Activated T-helper 9 cell treated with anti-CD3 and anti-CD28 coated beads, Interleukin-2, amount 50 U/mL, for 16 hours (primary cell): ENCODE measurements at regions not wholly inside any gene's neighbourhood (a gene's known extent, or its start where the extent isn't known, plus 50 kb on each side); places are given as distances from the start of the nearest gene placed in this dataset.

Experiments used
- DNase-seq: peaks from one replicate; pipeline ENCODE4 v3.0.0-alpha.2; 2020; ENCODE audit warnings: low read depth

DNA sequence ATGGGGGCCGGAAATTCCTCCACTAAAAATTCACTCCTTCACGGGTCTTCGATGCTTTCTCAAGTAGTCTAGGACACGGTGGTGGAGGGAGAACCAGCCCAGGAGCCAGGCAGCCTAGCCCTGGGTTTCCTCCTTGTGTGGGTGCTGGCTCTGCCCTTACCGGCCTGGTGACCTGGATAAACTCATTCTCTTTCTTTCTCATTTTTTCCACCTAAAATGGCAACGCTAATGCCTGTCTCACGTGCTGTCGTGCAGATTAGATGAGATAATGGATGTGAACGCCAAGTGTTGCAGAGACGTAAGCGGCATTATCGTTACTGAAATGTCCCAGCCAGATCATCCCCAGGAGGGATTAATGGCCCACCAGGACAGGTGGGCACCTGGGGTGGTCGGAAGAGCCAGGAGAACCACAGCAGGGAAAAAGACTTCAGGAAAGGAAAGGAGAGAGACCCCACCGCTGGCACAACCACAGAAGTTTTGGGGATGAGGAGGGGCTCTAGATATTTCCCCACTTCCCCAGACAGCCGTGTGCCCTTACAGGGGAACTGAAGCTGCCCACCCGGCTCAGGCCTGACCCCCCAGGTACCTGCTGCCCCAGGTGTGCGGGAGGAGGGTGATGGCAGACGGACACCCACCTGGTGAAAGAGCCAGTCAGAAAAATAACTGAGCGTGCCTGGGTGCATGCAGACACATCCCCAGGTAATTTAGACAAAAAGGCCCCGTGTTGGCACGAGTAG is 100.8 kb upstream of the ASAP2 start:
- DNase-seq: no peak

DNA sequence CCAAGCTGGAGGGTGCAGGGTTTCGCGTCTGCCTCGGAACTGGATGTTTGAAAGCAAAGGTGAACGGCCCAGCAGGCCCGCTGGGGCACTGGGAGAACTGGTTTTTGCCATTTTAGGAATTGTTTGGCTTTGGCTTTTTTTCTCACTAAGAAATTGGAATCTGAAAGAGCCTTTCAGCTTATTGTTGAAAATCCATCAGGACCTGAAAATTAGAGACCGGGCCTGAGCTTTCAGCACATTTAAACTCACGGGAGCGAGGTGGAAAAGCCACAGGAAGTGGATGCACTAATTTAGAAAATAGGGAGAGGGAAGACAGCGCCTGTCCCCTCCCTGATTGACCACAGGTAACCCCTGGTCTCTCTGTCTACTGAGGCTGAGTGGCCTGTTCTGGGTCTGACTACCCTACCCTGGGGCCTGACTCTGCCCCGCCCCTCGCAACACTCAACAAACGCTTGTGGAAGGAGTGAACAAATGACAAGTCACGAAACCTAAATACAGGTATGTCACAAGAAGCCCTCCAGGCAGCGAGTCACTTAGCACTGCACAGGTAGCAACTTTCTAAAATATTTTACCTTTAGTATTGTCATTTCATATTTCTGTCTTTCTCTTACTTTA is 100.3 kb upstream of the MBOAT2 start:
- no peak for DNase-seq

DNA sequence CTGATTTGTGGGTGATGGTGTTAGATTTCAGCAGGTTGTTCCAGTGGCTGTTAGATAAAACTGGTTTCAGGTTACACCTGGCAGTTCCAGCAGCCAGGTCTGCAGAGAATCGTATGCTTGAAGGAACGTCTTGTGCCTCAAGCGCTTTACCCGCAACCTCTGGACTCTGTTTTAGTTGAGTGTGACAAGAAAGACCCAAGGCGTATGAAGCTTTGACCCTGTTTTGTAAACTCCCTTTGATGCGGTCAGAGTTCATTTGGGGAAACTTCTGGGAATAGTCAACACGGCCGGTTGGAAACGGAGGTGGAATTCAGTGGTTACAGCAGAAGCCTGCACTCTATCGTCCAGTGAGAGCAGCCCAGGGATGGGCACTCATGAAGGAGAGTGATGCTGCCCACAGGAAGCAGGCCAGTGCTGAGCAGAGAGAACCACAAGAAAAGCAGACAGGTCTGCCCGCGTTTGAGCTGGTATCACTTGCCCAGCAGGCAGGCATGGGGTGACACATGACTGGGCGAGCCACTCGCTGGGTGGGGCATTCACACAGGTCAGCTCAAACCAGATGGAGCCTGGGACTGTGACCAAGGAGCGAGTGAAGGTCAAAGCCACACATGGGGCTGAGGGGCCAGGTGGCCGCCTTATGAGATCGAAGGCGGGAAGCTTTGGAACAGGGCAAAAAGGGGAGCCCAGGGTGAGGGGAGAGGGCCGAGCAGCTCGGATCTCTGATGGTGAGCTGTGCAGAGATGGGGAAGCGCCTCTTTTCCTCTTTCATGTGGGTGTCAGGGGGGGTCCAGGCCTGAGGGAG is 99.6 kb upstream of the MBOAT2 start:
- DNase-seq: no peak

DNA sequence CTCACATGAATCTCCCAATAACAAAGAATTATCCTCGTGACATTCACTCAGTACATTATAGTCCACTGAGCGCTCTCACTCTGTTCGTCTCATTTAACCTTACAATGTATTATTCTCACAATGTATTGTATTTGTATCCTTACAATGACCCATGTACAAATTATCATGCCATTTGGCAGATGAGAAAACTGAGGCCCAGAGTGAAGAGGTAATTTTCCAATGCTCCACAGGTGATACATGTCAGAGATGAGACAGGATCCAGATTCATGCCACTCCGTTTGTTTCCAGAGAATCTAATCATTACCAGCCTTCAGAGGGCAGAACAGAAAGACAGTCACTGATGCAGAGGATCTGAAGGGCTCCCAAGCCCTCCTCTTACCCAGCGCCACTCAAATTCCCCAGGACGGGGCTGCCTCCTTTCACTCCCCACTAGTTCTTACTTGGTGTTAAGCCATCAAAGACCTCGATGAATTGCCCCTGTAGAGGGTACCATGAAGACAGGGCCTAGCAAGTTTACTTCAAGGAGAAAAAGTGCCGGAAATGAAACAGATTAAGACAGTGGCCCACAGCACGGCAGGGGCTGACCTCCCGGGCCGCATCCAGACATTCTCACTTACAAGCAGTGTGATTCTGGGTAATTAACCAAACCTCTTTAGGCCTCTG is 98.4 kb upstream of the MBOAT2 start:
- no peak for DNase-seq

DNA sequence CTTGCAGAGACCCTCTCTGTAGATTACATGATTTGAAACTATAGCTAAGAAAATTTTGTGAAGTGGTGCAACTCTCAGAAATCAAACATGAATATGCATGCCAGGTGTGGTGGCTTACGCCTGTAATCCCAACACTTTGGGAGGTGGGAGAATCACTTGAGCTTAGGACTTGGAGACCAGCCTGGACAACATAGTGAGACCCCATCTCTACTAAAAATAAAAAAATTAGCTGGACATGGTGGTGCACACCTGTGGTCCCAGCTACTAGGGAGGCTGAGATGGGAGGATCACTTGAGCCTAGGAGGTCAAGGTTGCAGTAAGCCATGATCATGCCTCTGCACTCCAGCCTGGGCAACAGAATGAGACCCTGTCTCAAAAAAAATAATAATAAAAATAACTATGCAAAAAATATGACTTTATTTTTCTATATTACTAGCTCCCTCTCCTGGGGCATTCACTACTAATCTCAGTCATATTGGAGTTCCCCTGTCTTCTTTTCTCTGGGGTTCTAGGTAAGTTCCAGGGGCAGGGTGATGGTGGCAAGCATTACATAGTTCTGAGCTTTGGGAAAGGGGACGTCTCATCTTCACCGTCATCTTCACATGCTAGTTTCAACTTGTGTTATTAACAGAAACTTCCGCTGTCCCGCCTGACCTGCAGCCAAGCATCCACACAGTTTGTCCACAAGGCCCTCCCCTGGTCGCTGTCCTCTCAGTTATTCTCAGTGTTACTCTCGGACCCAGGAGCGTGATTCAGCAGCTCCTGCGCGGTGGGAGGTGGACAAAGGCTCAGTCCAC is 96.8 kb upstream of the MBOAT2 start:
- DNase-seq: no peak

DNA sequence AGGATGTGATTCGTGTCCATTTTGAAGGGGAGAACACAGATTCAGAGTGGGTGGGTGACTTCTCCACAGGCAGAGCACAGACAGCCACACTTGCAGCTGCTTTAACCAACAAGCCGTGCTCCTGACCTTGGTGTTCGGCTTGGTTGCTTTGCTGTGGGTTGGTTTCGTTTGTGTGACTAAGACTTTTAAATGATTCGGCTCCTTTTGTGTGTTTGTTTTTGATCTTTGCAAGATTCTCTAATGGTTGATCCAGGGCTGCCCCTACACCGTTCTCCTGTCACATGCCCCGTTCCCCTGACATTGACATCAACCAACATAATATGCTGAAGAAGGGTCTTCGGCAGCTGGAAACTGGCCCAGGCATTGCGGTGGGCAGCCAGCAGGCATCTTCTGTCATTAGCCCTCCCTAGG is 95.9 kb upstream of the MBOAT2 start:
- DNase-seq: no peak

DNA sequence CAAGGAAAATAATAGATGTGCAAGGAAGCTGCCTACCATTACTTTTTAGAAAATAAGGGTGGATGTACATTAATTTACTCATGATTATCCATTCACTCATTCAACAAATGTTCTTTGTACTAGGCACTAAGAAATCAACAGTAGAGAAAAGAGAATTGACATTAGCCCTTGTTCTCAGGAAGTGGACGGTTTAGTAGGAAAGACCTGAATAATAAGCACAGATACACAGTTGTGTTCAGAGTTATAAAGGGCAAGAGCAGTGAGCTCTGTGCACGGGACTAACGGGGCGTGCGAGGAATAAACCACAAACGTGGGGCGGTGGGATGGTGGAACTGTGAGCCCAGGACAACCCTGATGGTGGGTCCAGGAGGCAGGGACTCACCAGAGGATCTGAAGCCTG is 94.4 kb upstream of the MBOAT2 start:
- no peak for DNase-seq

DNA sequence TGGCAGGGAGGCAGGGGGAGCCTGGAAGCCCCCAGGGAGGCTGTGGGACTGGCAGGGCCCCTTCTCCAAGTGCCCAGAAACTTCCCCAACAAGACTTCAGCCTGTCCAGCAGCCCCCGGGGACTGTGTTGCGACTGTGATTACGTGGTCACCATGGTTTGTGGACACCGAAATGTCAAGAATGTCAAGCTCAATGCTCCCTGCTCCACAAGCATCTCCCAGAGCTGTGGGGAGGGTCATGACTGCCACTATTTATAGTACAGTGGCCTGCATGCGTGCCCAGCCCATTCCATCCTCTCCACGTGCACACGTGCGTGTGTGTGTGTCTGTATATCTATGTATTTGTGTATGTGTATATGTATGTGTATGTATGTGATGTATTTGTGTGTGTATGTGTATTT is 93.8 kb upstream of the MBOAT2 start:
- no peak for DNase-seq

DNA sequence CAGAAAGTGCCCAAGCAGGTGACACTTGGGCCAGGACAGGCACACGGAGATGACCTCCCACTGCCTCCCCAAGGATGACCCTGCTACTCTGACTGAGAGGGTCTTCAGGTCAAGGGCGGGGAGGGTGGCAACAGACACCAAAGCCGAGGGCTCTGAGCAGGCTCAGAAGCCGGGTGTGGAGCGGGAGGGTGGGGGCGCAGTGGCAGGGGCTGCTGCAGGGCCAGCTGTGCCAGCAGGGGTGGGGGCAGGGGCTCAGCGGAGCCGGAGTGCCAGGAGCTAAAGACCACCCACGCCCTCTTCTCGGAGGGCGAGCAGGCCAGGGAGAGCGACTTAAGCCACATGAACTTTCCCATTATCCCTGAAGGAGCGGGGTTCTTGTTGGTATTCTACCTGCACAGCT is 93.3 kb upstream of the MBOAT2 start:
- DNase-seq: no peak

DNA sequence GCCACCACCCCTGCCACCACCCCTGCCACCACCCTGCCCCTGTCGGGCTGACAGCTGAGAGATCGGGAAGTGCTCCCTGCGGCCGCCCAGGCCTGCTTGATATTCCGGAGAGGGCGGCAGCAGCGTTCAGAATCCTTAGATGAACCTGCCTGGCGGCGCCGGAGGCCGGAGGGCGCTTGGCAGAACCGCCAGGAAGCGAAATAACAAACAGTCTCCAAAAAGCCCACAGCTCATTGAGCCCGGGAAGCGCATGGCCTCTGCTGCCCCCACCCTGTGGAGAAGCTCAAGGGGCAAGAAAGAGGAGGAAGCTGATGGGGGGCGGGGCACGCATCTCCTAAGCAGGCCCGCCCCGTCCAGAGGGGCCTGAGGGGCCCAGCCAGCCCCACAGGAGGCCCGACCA is 92.2 kb upstream of the MBOAT2 start:
- DNase-seq: no peak

DNA sequence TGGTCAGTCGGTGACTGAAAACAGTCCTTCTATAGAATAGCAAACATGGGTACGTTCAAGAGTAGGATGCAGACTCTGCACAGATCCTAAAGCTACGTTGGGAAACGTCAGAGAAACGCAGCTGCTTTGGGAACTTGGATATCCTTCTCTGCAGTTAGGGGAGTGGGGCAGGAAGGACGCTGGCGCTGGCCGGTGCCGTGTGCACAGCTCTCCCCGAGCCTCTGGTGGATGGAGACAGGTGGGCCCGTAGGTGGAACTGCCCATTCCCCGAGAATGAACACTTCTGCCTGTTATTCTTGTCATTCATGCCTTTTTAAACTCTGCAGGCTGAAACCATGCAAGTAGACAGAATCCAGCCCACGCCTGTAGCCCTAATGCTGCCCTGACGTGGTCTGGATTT is 91.7 kb upstream of the MBOAT2 start:
- DNase-seq: no peak

DNA sequence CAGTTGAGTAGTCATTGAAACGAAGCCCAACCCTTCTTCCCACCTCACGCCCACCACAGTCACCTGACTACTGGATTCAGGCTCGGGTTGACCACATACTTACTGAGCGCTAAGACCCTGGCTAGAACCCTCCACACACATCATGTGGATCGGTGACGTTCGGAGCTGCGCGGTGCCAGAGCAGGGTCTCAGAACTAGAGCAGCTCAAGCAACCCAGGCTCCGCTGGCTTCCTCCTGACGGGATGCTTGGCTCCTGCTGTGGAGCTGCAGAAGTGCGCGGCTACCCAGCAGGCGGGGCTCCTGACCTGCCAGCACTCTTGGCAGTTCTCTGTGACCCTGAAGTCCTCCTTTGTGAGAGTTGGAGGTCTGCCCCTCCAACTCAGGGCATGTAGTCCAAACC is 90.6 kb upstream of the MBOAT2 start:
- DNase-seq: no peak

DNA sequence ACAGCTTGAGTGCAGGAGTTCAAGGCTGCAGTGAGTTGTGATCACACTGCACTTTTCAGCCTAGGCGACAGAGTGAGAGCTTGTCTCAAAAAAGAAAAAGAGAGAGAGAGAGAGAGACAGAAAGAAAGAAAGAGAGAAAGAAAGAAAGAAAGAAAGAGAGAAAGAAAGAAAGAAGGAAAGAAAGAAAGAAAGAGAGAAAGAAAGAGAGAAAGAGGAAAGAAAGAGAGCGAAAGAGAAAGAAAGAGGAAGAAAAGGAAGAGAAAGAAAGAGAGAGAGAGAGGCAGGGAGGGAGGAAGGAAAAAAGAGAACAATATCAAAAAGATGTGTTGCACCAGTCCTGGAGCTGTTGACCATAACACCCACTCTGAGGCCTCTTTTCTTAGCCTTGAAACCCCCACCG is 89.8 kb upstream of the MBOAT2 start:
- DNase-seq: no peak

DNA sequence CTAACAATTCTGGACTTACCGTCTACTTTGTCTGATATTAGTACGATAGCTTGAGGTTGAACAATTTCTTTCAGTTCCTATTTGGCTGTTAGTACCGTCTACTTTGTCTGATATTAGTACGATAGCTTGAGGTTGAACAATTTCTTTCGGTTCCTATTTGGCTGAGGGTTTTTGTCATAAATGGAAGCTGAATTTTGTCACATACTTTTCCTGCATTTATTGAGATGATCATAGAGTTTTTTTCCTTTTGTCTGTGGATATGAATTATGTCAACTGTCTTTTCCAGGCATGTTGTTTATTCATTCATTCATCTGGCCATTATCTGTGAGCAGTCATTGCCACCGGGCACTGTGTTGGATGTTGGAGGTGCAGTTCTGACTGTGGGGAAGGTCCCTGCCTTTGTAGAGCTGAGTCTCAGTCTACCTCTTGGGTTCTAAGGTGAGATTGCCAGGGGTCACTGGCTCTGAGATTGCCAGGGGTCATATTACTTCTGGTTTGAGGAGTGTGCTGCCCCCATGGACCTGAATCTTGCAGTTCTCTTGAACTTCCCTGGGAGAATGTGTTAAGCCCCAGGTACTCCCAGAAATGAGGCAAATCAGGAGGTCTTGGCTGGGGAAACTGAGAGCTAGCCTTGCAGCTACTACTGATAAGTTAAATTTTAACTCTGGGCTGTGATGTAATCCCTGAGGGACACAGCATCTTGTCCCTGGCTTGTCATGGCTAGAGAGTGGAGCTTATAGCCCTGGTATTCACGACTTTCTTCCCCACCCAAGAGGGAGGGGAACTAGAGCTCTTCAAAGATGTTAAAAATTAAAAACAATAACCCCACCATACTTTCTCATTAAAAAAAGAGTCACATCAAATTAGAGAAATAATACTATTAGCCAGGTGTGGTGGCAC is 89.1 kb upstream of the MBOAT2 start:
- DNase-seq: no peak

DNA sequence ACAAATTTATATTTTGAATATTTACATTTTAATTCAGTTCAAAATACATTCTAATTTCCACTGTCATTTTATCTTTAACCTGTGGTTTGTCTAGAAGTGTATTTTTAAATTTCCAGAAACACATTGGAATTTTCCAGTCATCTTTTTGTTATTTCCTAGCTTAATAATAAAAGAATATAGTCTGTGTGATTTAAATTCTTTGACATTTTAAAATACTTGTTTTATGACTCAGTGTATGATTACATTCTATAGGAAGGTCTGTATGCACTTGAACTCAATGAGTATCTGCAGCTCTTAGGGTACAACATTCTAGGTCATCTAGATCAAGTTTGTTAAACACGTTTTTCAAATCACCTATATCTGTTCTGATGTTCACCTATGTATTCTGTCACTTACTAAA is 88.3 kb upstream of the MBOAT2 start:
- DNase-seq: no peak

DNA sequence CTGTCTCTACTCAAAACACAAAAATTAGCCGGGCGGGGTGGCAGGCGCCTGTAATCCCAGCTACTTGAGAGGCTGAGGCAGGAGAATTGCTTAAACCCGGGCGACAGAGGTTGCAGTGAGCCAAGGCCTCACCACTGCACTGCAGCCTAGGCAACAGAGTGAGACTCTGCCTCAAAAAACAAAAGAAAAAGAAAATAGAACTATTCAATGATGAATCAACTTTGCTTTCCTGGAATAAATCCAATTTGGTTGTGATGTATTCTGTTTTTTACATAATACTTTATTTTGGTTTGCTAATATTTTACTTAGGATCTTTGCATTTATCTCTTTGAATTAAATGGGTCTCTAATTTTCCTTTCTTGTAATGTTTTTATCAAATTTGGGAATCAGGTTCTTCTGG is 86.3 kb upstream of the MBOAT2 start:
- no peak for DNase-seq

DNA sequence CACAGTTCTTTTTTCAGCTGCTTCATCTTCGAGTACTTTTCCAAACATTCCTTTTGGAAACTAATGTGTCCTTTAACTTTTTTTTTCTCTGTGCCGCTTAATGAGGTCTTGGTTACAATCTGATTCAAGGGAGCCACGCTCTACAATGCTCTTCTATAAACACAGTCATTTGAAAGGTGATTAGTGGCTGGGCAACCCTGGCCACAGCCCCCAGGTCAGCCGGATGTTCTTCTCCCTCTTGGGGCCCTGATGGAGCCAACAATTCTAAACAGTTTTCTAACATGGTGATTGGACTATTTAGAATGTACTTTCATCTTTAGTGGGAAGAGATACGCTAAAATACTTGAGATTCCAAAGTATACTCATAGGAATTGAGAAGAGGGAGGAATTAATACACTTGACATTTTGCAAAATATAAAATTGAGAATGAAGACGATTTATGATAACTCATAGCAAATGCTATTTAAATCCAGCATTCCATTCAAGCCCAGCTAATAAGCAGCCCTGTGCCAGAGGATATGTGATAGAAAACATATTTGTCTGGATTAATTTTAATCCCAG is 83.7 kb upstream of the MBOAT2 start:
- no peak for DNase-seq

DNA sequence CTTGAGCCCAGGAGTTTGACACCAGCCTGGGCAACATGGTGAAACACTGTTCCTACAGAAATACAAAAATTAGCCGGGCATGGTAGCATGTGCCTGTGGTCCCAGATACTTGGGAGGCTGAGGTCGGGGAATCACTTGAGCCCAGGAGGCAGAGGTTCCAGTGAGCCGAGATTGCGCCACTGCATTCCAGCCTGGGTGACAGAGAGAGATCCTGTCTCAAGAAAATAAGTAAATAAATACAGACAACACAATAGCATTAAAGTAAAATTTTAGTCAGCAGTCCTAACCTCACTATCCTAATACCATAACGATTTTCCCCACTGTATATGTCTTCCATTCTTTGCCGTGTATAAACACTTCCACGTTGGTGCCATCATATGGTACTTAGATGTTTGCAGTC is 83.0 kb upstream of the MBOAT2 start:
- no peak for DNase-seq

DNA sequence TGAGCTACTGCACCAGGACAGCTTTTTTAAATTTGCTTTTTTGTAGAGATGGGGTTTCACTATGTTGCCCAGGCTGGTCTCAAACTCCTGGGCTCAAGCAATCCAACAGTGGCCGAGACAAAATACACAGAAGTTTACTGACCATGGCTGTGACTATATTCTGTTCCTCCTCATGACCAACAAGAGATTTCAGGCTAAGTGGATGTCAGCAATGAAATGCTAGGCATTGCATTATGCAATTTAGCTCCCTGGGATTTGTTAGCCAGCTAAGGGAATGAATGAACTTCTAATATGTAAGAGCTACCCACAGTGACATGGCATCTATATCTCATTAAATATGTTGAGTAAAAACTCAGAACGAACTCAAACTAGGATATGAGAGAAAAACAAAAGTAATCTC is 81.9 kb upstream of the MBOAT2 start:
- no peak for DNase-seq

DNA sequence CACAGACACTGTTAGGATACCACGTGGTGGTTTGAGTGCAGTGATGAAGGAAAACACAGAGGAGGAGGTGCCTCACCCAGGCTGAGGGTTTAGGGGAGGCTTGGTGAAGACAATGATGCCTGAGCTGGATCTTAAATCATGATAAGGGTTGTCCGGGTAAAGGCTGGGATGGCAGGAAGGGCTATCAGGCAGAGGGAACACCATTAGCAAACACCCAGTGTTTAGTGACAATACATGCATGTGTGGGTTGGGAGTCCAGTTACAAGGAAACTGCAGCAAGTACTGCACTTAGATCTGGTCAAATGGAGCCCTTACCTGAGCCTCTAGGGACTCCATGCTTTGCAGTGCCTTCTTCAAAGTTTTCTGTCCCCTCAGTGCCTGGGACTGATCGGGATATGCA is 79.8 kb upstream of the MBOAT2 start:
- DNase-seq: no peak

DNA sequence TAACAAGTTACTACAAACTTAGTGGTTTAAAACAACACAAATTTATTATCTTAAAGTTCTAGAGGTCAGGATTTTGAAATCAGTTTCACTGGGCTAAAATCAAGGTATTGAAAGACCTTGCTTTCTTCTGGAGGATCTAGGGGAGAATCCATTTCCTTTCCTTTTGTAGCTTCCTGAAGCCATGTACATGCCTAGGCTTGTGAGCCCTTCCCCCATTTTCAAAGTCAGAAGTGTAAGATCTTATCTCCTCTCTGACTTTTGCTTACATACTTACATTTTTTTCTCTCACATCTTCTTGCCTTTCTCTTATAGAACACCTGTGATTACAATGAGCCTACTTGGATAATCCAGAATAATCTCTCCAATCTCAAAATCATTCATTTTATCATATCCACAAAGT is 78.7 kb upstream of the MBOAT2 start:
- DNase-seq: no peak
